H1 (cell line): ENCODE measurements at regions not wholly inside any gene's neighbourhood (a gene's known extent, or its start where the extent isn't known, plus 50 kb on each side); places are given as distances from the start of the nearest gene placed in this dataset.

Experiments used
- CTCF ChIA-PET: fragments of 300-600 bp; sonication (Branson Sonifier 250); formaldehyde crosslinking; loops from one replicate; lab custom pipeline; 2021; ENCODE audit not compliant: partially characterized antibody; lab: Charles Lee
- POLR2A ChIA-PET: fragments of 300-600 bp; sonication (Branson Sonifier 250); formaldehyde crosslinking; loops from one replicate; lab custom pipeline; 2021; ENCODE audit warnings: inconsistent platforms; ENCODE audit not compliant: partially characterized antibody; lab: Charles Lee
- DNase-seq, 2 experiments: peaks; one replicate each; pipeline versions ENCODE4 v3.0.0 to v3.0.0-alpha.2; 2010 to 2022; ENCODE audit warnings: low spot score in 2 of 2, low read depth in 1 of 2, mixed read lengths in 1 of 2
- FAIRE-seq: peaks from 2 replicates; lab custom pipeline; 2011; peaks lifted over from hg19 to GRCh38; lab: Jason Lieb, UNC
- H2AFZ ChIP-seq: 2 replicates; pipeline ENCODE4 v1.8.1; 2012; ENCODE audit warnings: low read length, inconsistent platforms
- H2AK5ac ChIP-seq: 2 replicates; pipeline ENCODE4 v1.6.1; 2013; ENCODE audit warnings: low read depth, low read length
- H2BK120ac ChIP-seq: replicated peaks from 2 replicates; pipeline ENCODE3; 2013; ENCODE audit warnings: low read depth, low read length, inconsistent platforms
- H2BK12ac ChIP-seq: 2 replicates; pipeline ENCODE4 v1.6.1; 2013; ENCODE audit warnings: low read depth, low read length
- H2BK15ac ChIP-seq: 2 replicates; pipeline ENCODE4 v1.6.1; 2013; ENCODE audit warnings: low read length
- H2BK20ac ChIP-seq: 2 replicates; pipeline ENCODE4 v1.6.1; 2013; ENCODE audit warnings: low read length
- H2BK5ac ChIP-seq: 2 replicates; pipeline ENCODE4 v1.6.1; 2013; ENCODE audit warnings: low read depth, low read length
- H3K14ac ChIP-seq: 2 replicates; pipeline ENCODE4 v1.6.1; 2013; ENCODE audit warnings: inconsistent platforms; ENCODE audit not compliant: insufficient read length
- H3K18ac ChIP-seq: 2 replicates; pipeline ENCODE4 v1.6.1; 2013; ENCODE audit warnings: low read length; ENCODE audit errors: extremely low read depth
- H3K23ac ChIP-seq: 2 replicates; pipeline ENCODE4 v1.6.1; 2013; ENCODE audit warnings: inconsistent platforms; ENCODE audit not compliant: insufficient read length
- H3K23me2 ChIP-seq: 2 replicates; pipeline ENCODE4 v1.6.1; 2013; ENCODE audit warnings: low read depth, low read length
- H3K27ac ChIP-seq: 2 replicates; pipeline ENCODE4 v1.6.1; 2011; ENCODE audit warnings: low read depth, low read length, inconsistent platforms
- H3K27me3 ChIP-seq, 4 experiments: replicated peaks in 1 of 4; 1 replicate in 1 of 4; 2 replicates in 3 of 4; pipeline versions ENCODE4 v1.6.1 to v1.8.1; 2011 to 2013; ENCODE audit warnings: low read length in 3 of 4, mild to moderate bottlenecking in 3 of 4, inconsistent platforms in 2 of 4, mixed read lengths in 2 of 4, moderate library complexity in 1 of 4; ENCODE audit not compliant: control insufficient read depth in 3 of 4, insufficient read depth in 3 of 4; ENCODE audit errors: extremely low read depth in 1 of 4
- H3K36me3 ChIP-seq, 4 experiments: 2 replicates each; pipeline versions ENCODE4 v1.6.1 to v1.8.1; 2011 to 2013; ENCODE audit warnings: mild to moderate bottlenecking in 4 of 4, low read length in 3 of 4, moderate library complexity in 2 of 4, control low read depth in 1 of 4, inconsistent platforms in 1 of 4; ENCODE audit not compliant: insufficient read depth in 4 of 4, control insufficient read depth in 2 of 4
- H3K4ac ChIP-seq: replicated peaks from 2 replicates; pipeline ENCODE3; 2013; ENCODE audit warnings: low read length, low read depth, mixed read lengths, inconsistent platforms; ENCODE audit not compliant: insufficient read length
- H3K4me1 ChIP-seq, 4 experiments: replicated peaks in 1 of 4; 1 replicate in 1 of 4; 2 replicates in 3 of 4; pipeline versions ENCODE4 v1.6.1 to v1.8.1; 2011 to 2013; ENCODE audit warnings: low read length in 3 of 4, inconsistent platforms in 2 of 4, mixed read lengths in 1 of 4; ENCODE audit not compliant: insufficient read depth in 4 of 4, control insufficient read depth in 3 of 4
- H3K4me2 ChIP-seq, 2 experiments: 2 replicates each; pipeline versions ENCODE4 v1.6.1 to v1.8.1; 2011 to 2013; ENCODE audit warnings: low read depth in 2 of 2, low read length in 2 of 2, control low read depth in 1 of 2, inconsistent platforms in 1 of 2, mild to moderate bottlenecking in 1 of 2; ENCODE audit not compliant: insufficient read depth in 1 of 2
- H3K4me3 ChIP-seq, 4 experiments: fragments of 200-600, 300-600 bp in 1 of 4; sonication (generic), shearing (Covaris generic), sonication (Bioruptor Twin) in 1 of 4; 2 replicates each; pipeline versions ENCODE4 v1.5.1 to v1.8.1; 2011 to 2016; ENCODE audit warnings: low read length in 4 of 4, low read depth in 3 of 4, control low read depth in 2 of 4, inconsistent platforms in 2 of 4, mild to moderate bottlenecking in 2 of 4, mixed read lengths in 1 of 4, moderate library complexity in 1 of 4; ENCODE audit not compliant: insufficient read depth in 2 of 4; ENCODE audit errors: extremely low read depth in 1 of 4
- H3K56ac ChIP-seq: replicated peaks from 2 replicates; pipeline ENCODE3; 2013; ENCODE audit warnings: low read depth, mild to moderate bottlenecking, mixed read lengths, low read length, inconsistent platforms; ENCODE audit not compliant: insufficient read length
- H3K79me1 ChIP-seq: 2 replicates; pipeline ENCODE4 v1.6.1; 2013; ENCODE audit warnings: low read depth, low read length, control low read depth
- H3K79me2 ChIP-seq, 2 experiments: 2 replicates each; pipeline versions ENCODE4 v1.6.1 to v1.8.1; 2012 to 2013; ENCODE audit warnings: low read length in 2 of 2, mild to moderate bottlenecking in 2 of 2, inconsistent platforms in 1 of 2; ENCODE audit not compliant: insufficient read depth in 2 of 2, control insufficient read depth in 1 of 2
- H3K9ac ChIP-seq, 4 experiments: replicated peaks in 1 of 4; 1 replicate in 1 of 4; 2 replicates in 3 of 4; pipeline versions ENCODE4 v1.6.1 to v1.8.1; 2011 to 2013; ENCODE audit warnings: low read depth in 3 of 4, low read length in 3 of 4, control low read depth in 2 of 4, mild to moderate bottlenecking in 2 of 4, moderate library complexity in 2 of 4, inconsistent platforms in 1 of 4; ENCODE audit errors: extremely low read depth in 1 of 4
- H3K9me3 ChIP-seq, 2 experiments: 2 replicates each; pipeline versions ENCODE4 v1.6.1 to v1.8.1; 2012 to 2013; ENCODE audit warnings: mild to moderate bottlenecking in 2 of 2, moderate library complexity in 2 of 2, control low read depth in 1 of 2, inconsistent platforms in 1 of 2, low read depth in 1 of 2, low read length in 1 of 2, mixed read lengths in 1 of 2; ENCODE audit not compliant: insufficient read depth in 2 of 2
- H4K20me1 ChIP-seq, 2 experiments: replicated peaks in 1 of 2; 2 replicates each; pipeline versions ENCODE3 to v1.8.1; 2011 to 2013; ENCODE audit warnings: inconsistent platforms in 2 of 2, low read length in 2 of 2, mild to moderate bottlenecking in 1 of 2; ENCODE audit not compliant: insufficient read depth in 2 of 2, control insufficient read depth in 1 of 2
- H4K5ac ChIP-seq: 2 replicates; pipeline ENCODE4 v1.6.1; 2013; ENCODE audit warnings: low read length, low read depth, mixed read lengths, inconsistent platforms; ENCODE audit not compliant: insufficient read length
- H4K8ac ChIP-seq: 2 replicates; pipeline ENCODE4 v1.8.0; 2013; ENCODE audit warnings: mild to moderate bottlenecking, moderate library complexity, low read length, inconsistent platforms; ENCODE audit not compliant: insufficient read depth; ENCODE audit errors: extremely low read depth
- H4K91ac ChIP-seq: replicated peaks from 2 replicates; pipeline ENCODE3; 2013; ENCODE audit warnings: low read length, mixed read lengths, inconsistent platforms; ENCODE audit not compliant: insufficient read length
- BRCA1 ChIP-seq: IDR thresholded peaks from 2 replicates; pipeline ENCODE4 v1.6.1; 2012; ENCODE audit warnings: low read depth, low read length, improper control_type of control experiment
- RXRA ChIP-seq: IDR thresholded peaks from 2 replicates; pipeline ENCODE4 v1.6.1; 2011; ENCODE audit warnings: low read depth, mild to moderate bottlenecking, low read length, moderate library complexity; ENCODE audit not compliant: insufficient read depth
- WGBS, 2 experiments: shearing (Covaris generic) in 1 of 2; methylation state at CpG; one replicate each; pipeline versions ENCODE4 v1.1.6 to v1.1.7; 2013 to 2015; ENCODE audit warnings: low lambda C conversion rate in 2 of 2, mixed read lengths in 2 of 2, inconsistent platforms in 1 of 2, low coverage in 1 of 2, missing lambda C conversion rate in 1 of 2; ENCODE audit not compliant: insufficient replicate concordance in 2 of 2, insufficient coverage in 1 of 2, insufficient read length in 1 of 2; ENCODE audit errors: extremely low coverage in 1 of 2, missing lambda C conversion rate in 1 of 2; 5-methylcytosine and 5-hydroxymethylcytosine counted together

- Histone ChIP-seq H3K14ac (no peak overlapping the region), H3K27me3 (no peaks in the 10 kb centered on the region), H3K9me3 (no peaks in the 10 kb centered on the region), H2BK5ac (no peak overlapping the region), H2BK120ac (no peak overlapping the region), H2BK20ac (no peak overlapping the region), H3K4me1 (no peaks in the 10 kb centered on the region), H2AK5ac (no peak overlapping the region), H3K9ac (no peak overlapping the region), H3K79me2 (no peaks in the 10 kb centered on the region), H3K23me2 (no peaks in the 10 kb centered on the region), H3K36me3 (no peaks in the 10 kb centered on the region), H2BK12ac (no peak overlapping the region), H4K8ac (no peak overlapping the region), H3K4me2 (no peak overlapping the region), H3K4me3 (no peak overlapping the region), H4K91ac (no peak overlapping the region), H3K23ac (no peak overlapping the region), H4K5ac (no peak overlapping the region), H3K27ac (no peak overlapping the region), H2BK15ac (no peak overlapping the region), H3K56ac (no peak overlapping the region), H4K20me1 (no peaks in the 10 kb centered on the region), H2AFZ (peak overlapping the region; percentile 9; the same call in 1 of the 2 replicates), H3K18ac (no peak overlapping the region), H3K79me1 (no peaks in the 10 kb centered on the region), H3K4ac (no peak overlapping the region)
- DNase-seq = no peak
- 82% methylated on average over 8 of the region's 8 CpGs; no CpG with 5 or more reads in 1 of the 2 experiments for WGBS, 2 experiments
- ChIA-PET CTCF (interaction anchor here (0.6 to 1.1 kb wide), 2 partner anchors 15 to 484 kb away, joined by 3 read pairs; no protein-coding TSS in a partner anchor), POLR2A (no interaction called here)
- no peak for FAIRE-seq
- TF ChIP-seq BRCA1 = no peak
- TF ChIP-seq RXRA = no peak
These were observed 717.8 kb upstream of the SEL1L start for GRCh38 chr14:82251494-82251893.
